Stimulated activated CD4-positive, alpha-beta T cell treated with anti-CD3 and anti-CD28 coated beads, Interleukin-15, amount 100 ng/mL, for 24 hours (primary cell): ENCODE measurements at regions not wholly inside any gene's neighbourhood (a gene's known extent, or its start where the extent isn't known, plus 50 kb on each side); places are given as distances from the start of the nearest gene placed in this dataset.

Experiments
- DNase-seq: peaks from one replicate; pipeline ENCODE4 v3.0.0-alpha.2; 2020

- DNase-seq = no peak
These were observed 56.0 kb downstream of the PLK2 start for GRCh38 chr5:58403822-58404433.

- DNase-seq = no peak
These were observed 58.2 kb downstream of the PLK2 start for GRCh38 chr5:58401701-58402100.

GRCh38 chr5:58400737-58401136 lies 59.1 kb downstream of the PLK2 start:
- DNase-seq = no peak

GRCh38 chr5:58399951-58400350 lies 59.9 kb downstream of the PLK2 start:
- no peak for DNase-seq

- DNase-seq = no peak
These were observed 65.5 kb downstream of the PLK2 start for GRCh38 chr5:58394339-58394738.

GRCh38 chr5:58393716-58394115 lies 66.2 kb downstream of the PLK2 start:
- no peak for DNase-seq

- no peak for DNase-seq
These were observed 67.4 kb downstream of the PLK2 start for GRCh38 chr5:58392496-58392895.

GRCh38 chr5:58383448-58383847 lies 76.4 kb downstream of the PLK2 start:
- no peak for DNase-seq

GRCh38 chr5:58382131-58382534 lies 77.8 kb downstream of the PLK2 start:
- DNase-seq = no peak

GRCh38 chr5:58381566-58381965 lies 78.3 kb downstream of the PLK2 start:
- no peak for DNase-seq

- no peak for DNase-seq
These were observed 79.2 kb downstream of the PLK2 start for GRCh38 chr5:58380655-58381054.

- no peak for DNase-seq
These were observed 81.1 kb downstream of the PLK2 start for GRCh38 chr5:58378613-58379390.

- no peak for DNase-seq
These were observed 89.3 kb downstream of the PLK2 start for GRCh38 chr5:58370606-58371005.

- DNase-seq = no peak
These were observed 90.2 kb downstream of the PLK2 start for GRCh38 chr5:58369513-58370190.

GRCh38 chr5:58366461-58366860 lies 93.4 kb downstream of the PLK2 start:
- no peak for DNase-seq

- DNase-seq = no peak
These were observed 94.1 kb downstream of the PLK2 start for GRCh38 chr5:58365791-58366190.

GRCh38 chr5:58363461-58364249 lies 96.2 kb downstream of the PLK2 start:
- no peak for DNase-seq

- no peak for DNase-seq
These were observed 97.8 kb downstream of the PLK2 start for GRCh38 chr5:58362135-58362534.

- no peak for DNase-seq
These were observed 99.1 kb downstream of the PLK2 start for GRCh38 chr5:58360794-58361193.

GRCh38 chr5:58359981-58360380 lies 99.9 kb downstream of the PLK2 start:
- DNase-seq = no peak

- DNase-seq = no peak
These were observed 101.2 kb downstream of the PLK2 start for GRCh38 chr5:58358501-58359178.

- no peak for DNase-seq
These were observed 101.9 kb downstream of the PLK2 start for GRCh38 chr5:58357799-58358500.
